Endothelial cell of hepatic sinusoid (primary cell): ENCODE measurements at regions not wholly inside any gene's neighbourhood (a gene's known extent, or its start where the extent isn't known, plus 50 kb on each side); places are given as distances from the start of the nearest gene placed in this dataset.

Experiments used
- in situ Hi-C: cut with HindIII; loops from 2 replicates; pipeline ENCODE4 v1.10.0; 2017; ENCODE audit warnings: low sequenced_read_pairs

GRCh38 chr12:87689196-87689595 is 340.0 kb downstream of the C12orf50 start:
- in situ Hi-C loops, result no loop called here

DNA sequence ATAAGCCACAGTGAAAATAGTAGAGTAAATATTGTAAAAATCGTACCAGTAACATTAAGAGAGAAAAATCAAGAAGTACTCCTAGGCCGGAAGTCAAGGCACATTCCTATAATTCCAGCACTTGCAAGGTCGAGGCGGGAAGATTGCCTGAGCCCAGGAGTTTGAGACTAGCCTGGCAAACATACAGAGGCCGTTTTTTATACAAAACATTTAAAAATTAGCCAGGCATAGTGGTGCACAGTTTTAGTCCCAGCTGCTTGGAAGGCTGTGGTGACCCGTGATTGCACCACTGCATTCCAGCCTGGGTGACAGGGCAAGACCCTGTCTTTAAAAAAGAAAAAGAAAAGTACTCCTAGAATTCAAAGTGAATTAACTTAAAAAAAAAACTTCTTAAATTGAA is 341.8 kb downstream of the C12orf50 start:
- in situ Hi-C loops, result no loop called here

- in situ Hi-C loops, result no loop called here
These were observed 343.5 kb downstream of the C12orf50 start for GRCh38 chr12:87685696-87686095.

DNA sequence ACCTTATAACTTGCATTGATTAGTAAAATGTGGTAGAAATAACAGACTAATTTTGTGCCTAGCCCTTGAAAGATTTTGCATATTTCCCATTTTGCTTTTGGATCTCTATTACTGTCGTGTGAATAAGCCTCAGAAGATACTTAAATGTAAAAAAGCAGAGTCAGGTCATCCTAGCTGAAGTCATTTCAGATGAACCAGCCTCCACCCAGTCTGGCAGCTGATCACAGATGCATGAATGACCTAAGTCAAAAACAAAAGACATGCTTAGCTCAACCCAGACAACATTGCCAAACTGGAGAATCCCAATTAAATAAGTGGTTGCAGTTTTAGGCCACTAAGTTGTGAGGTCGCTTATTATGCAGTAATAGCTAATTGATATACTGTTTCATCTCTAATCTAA is 349.9 kb downstream of the C12orf50 start:
- in situ Hi-C loops, result no loop called here

- in situ Hi-C loops, result no loop called here
These were observed 350.7 kb downstream of the C12orf50 start for GRCh38 chr12:87678453-87678852.

GRCh38 chr12:87676731-87677130 is 352.5 kb downstream of the C12orf50 start:
- in situ Hi-C loops, result no loop called here

DNA sequence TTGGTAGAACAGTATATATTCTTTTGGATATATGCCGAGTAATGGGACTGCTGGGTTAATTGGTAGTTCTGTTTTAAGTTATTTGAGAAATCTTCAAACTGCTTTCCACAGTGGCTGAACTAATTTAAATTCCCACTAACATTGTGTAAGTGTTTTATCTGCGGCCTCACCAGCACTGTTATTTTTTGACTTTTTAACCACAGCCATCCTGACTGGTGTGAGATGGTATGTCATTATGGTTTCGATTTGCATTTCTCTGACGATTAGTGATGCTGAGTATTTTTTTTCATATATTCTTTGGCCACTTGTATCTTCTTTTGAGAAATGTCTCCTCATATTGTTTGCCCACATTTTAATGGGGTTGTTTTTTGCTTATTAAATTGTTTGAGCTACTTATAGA is 357.4 kb downstream of the C12orf50 start:
- in situ Hi-C loops, result no loop called here

- in situ Hi-C loops, result no loop called here
These were observed 358.8 kb downstream of the C12orf50 start for GRCh38 chr12:87670448-87670847.

GRCh38 chr12:87667378-87667777 is 361.8 kb downstream of the C12orf50 start:
- in situ Hi-C loops, result no loop called here

GRCh38 chr12:87661786-87662377 is 367.3 kb downstream of the C12orf50 start:
- in situ Hi-C loops, result no loop called here

DNA sequence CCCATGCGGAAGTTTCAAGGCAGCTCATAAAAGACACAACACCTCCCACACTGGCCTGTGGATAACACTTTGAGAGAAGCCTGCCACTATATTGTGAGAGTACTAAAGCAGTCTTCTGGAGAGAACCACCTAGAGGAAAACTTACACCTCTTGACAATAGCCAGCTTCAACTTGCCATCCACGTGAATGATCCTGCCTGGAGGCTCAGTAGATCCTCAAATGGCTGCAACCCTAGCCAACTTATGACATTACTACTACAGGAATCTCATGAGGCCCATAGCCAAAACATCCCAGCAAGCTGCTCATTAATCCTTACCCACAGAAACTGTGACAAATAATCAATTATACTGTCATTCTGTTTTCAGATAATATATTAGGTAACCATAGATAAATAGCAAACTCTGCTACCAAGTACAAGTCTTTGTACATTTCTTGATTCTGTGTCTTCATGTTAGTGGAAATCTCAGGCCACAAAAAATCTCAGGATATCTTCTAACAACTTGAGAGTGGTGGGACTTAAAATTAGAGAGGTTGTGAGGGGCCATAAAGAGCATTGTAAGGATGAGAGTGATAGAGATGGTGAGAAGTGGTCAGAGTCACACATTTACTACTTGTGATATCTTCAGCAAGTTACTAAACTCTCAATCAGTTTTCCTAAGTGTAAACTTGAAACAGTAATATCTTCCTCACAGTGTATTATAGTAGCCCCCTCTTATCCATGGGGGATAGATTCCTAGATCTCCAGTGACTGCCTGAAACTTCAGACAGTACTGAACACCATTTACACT is 368.0 kb downstream of the C12orf50 start:
- in situ Hi-C loops, result no loop called here

DNA sequence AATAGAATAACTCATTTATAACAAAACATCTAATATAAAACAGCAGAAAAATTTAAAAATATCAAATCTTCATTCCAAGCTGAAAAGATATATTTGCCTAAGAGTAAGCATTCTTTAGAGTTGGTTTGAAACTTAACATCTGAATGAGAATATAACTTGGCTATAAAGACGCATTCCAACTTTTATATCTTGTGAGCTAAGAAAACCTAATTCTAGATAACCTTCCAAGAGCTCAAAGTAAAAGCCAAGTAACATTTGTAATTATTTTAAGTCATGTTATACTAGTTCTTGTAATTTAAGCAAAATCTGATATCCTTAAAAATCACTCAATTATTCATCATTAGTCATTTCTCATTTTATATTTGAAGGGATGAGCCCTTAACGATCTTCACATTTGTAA is 368.9 kb downstream of the C12orf50 start:
- in situ Hi-C loops, result no loop called here

- in situ Hi-C loops, result no loop called here
These were observed 372.9 kb downstream of the C12orf50 start for GRCh38 chr12:87656311-87656710.

DNA sequence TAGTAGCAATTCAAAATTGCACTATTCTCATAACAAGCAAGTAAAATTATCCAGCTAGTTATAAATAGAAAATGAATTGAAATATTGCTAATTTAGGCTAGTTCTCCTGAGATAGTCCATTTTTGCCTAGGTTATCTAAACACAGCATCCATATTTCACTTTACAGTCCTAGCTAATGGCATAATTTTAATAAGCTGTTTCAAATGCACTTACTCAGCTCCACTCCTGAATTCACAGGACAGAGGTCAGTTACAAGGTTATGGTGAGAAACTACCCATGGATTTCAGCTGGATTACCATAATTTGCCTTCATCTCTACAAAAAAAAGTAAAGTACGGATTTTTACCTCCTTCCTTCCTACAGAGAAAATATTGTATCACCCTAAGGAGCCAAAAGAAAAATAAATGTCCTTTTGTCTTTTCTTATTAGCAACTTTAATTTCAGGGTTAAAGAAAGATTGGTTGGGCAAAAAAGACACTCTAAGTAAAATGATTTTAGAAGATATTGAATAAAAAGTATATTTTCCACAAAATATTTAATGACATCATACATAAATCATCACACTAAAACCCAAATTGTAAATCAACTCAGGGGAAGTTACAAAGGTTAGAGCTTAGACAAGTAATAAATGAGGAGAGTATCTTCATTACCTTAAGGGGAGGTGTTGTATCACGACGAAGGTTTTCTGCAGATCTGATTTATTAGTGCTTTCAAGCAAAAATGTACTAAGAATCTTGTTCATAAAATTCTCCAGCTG is 377.4 kb downstream of the C12orf50 start:
- in situ Hi-C loops, result no loop called here

DNA sequence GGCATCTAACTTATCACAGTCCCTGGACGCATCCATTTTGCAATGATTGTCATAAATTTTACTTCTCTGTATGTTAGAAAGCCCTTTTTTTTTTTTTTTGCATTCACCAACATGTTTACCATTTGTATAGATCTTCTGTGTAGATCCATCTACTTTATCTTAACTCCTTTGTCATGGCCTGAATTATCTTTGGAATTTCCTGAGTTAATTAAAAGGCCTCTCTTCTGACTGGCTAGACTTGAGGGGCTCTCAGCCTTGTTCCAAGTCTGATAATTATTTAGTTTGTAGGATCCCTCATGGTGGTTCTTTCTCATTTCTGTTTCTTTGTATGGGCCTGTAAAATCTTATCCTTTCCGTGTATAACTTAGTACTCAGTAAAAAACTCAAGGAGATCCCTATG is 387.0 kb downstream of the C12orf50 start:
- in situ Hi-C loops, result no loop called here

DNA sequence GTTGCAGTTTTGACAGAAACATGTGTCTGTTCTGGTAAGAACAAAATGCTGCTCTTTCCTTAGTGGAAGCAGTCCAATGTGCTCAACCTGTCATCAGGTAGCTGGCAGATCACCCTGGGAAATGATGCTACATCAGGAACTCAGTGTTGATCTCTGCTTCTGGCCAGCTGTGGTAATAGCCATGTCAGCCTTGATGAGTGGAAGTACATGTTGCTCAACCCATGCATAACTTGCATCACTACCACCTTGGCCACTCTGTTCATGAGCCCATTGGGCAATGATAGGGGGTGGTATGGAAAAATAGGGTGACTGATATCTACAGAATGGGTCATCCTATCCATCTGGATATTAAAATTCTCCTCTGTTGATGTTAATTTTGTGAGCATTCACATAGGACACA is 411.0 kb downstream of the C12orf50 start:
- in situ Hi-C loops, result no loop called here

DNA sequence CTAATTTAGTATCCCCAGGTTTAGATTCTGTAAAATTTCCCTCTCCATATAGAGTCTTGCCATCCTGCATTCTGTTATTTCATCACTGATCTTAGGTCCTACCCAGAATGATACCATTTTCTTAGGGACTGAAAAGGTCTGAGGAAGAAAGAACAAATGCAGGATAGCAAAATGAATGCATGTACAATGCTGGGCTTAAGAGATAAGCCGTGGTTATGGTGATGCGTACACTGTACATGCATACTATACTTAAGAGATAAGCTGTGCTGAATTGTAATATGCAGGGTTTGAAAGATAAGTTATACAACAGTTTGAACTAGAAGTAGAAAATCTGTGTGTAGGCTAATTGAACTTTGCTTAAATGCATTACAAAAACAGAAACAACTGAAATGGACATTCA is 416.2 kb downstream of the C12orf50 start:
- in situ Hi-C loops, result no loop called here

DNA sequence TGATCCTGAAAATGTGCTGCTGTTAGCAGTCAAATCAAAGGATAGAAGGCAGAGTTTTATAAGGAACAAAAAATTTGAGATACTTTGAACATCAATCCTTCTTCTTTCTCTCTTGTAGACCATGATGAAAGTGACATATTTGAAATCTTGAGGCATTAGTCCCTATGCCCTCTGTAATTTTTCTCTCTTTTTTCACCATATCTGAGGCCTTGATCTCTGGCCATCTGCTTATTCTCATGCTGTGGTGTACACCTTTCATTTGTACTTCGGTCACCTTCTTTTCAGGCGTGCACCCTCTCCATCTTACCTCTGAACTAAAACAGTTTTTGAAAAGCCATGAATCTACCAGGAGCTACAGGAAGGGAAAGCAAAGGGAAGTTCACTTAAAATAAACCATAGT is 420.9 kb downstream of the C12orf50 start:
- in situ Hi-C loops, result no loop called here

DNA sequence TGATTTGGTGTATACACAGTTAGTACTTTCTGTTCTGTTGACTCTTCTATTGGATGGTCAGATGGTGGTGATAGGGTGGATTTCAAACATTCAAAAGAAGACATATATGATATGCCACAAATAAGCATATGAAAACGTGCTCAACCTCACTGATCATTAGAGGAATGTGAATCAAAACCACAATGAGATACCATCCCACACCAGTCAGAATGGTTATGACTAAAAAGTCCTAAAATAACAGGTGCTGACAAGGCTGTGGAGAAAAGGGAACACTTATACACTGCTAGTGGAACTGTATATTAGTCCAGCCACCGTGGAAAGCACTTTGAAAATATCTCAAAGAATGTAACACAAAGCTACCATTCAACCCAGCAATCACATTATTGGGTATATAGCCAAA is 425.5 kb downstream of the C12orf50 start:
- in situ Hi-C loops, result no loop called here

- in situ Hi-C loops, result no loop called here
These were observed 429.7 kb downstream of the C12orf50 start for GRCh38 chr12:87599459-87599858.

DNA sequence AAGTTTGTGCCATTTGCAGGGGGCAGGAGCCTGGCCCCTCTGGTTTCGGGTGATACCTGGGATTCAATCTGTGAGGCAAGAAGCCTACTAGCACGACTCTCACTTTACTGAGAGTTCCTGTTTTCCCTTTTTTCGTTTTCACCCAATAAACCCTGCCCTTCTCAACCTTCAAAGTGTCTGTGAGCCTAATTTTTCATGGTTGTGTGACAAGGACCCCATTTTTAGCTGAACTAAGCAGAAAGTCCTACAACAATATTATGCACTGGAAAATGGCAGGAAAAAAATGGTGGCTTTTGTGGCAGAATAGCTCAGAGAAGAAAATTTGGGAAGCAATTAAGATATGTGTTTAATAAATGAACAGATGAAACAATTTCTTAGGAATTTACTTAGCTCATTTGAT is 432.1 kb downstream of the C12orf50 start:
- in situ Hi-C loops, result no loop called here

- in situ Hi-C loops, result no loop called here
These were observed 432.6 kb downstream of the C12orf50 start for GRCh38 chr12:87596636-87597035.
